ENCODE measurements at regions not wholly inside any gene's neighbourhood (a gene's known extent, or its start where the extent isn't known, plus 50 kb on each side); places are given as distances from the start of the nearest gene placed in this dataset.

GRCh38 chr7:118777308-118777707 is 552.8 kb downstream of the ANKRD7 start:
- TF ChIP-seq CTCF (IDR thresholded peaks at IDR 0.05; ENCODE audit: insufficient read depth, low read depth, low read length) (no peak), EZH2 (IDR thresholded peaks at IDR 0.05; ENCODE audit: insufficient read depth, low read length) (no peak)

All from astrocyte (in vitro differentiated cells and primary cell).